DND-41 (cell line): ENCODE measurements at regions not wholly inside any gene's neighbourhood (a gene's known extent, or its start where the extent isn't known, plus 50 kb on each side); places are given as distances from the start of the nearest gene placed in this dataset.

Experiments
- EZH2 ChIP-seq: IDR thresholded peaks from 3 replicates; pipeline ENCODE4 v1.6.1; 2012; ENCODE audit warnings: borderline replicate concordance, low read depth, mild to moderate bottlenecking, moderate library complexity, low read length, inconsistent platforms; ENCODE audit not compliant: severe bottlenecking
- TF ChIP-seq, protein P1 (sequence below): IDR thresholded peaks from 2 replicates; pipeline ENCODE4 v1.5.1; 2012; ENCODE audit warnings: borderline replicate concordance, low read length, moderate library complexity, mild to moderate bottlenecking; ENCODE audit not compliant: poor library complexity, severe bottlenecking; ENCODE audit errors: extremely low read depth

DNA sequence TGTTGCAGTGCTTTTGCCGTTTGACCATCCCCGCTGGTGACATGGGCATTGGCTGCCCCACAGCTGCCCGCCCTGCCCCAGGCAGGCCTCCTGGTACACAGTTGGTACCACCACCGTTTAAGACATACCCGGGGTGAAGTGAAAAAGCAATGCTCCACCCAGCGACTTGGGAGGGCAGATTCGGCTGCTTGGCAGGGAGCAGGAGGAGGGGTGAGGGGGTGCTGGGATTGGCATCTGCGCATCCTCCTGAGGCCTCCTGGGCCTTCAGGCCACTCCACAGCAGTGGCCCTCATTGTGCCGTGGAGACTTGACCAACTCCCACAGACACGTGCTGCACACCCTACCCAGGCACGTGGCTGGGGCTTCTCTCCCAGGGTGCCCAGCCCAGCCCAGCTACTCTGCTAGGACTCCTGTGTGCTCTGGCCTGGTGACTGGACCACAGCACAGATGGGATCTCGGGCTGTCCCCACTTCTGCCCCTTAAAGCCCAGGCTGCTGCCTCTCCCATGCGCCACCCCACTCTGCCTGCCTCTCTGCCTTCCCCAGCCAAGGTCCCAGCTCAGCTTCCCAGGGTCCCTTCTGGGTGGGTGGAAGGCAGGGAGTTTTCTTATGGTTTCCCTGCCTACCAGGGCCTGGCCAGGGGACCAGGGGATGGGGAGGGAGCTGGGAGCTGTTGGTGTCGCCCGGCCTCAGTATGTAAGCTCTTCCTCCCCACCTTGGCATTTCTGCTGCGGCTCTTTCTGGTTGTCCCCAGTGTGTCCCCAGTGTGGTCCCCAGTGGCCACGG is 157.0 kb upstream of the HS6ST1 start:
- TF ChIP-seq, protein P1, sequence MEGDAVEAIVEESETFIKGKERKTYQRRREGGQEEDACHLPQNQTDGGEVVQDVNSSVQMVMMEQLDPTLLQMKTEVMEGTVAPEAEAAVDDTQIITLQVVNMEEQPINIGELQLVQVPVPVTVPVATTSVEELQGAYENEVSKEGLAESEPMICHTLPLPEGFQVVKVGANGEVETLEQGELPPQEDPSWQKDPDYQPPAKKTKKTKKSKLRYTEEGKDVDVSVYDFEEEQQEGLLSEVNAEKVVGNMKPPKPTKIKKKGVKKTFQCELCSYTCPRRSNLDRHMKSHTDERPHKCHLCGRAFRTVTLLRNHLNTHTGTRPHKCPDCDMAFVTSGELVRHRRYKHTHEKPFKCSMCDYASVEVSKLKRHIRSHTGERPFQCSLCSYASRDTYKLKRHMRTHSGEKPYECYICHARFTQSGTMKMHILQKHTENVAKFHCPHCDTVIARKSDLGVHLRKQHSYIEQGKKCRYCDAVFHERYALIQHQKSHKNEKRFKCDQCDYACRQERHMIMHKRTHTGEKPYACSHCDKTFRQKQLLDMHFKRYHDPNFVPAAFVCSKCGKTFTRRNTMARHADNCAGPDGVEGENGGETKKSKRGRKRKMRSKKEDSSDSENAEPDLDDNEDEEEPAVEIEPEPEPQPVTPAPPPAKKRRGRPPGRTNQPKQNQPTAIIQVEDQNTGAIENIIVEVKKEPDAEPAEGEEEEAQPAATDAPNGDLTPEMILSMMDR = no peak
- no peak for TF ChIP-seq EZH2
